ENCODE measurements at regions not wholly inside any gene's neighbourhood (a gene's known extent, or its start where the extent isn't known, plus 50 kb on each side); places are given as distances from the start of the nearest gene placed in this dataset.

- TF ChIP-seq EZH2 (IDR thresholded peaks at IDR 0.05) (no peak), REST (IDR thresholded peaks at IDR 0.05; ENCODE audit: low read depth) (no peak), CTCF (IDR thresholded peaks at IDR 0.05 in 2 of 3, conservative IDR thresholded peaks at IDR 0.05 in 1 of 3; ENCODE audit: borderline replicate concordance in 1 of 3, insufficient read depth in 1 of 3, low read depth in 2 of 3, low read length in 2 of 3) (no peak), POLR2AphosphoS5 (IDR thresholded peaks at IDR 0.05; ENCODE audit: low read depth, low read length) (no peak), POLR2A (IDR thresholded peaks at IDR 0.05; ENCODE audit: borderline replicate concordance, extremely low read depth, insufficient read depth, insufficient read length) (no peak), EZH2phosphoT487 (IDR thresholded peaks at IDR 0.05; ENCODE audit: borderline replicate concordance) (no peak), YY1 (IDR thresholded peaks at IDR 0.05; ENCODE audit: extremely low read depth, insufficient replicate concordance, low read depth, low read length) (no peak), MAX (IDR thresholded peaks at IDR 0.05) (no peak), ZFX (IDR thresholded peaks at IDR 0.05) (no peak), SRF (IDR thresholded peaks at IDR 0.05; ENCODE audit: low read depth) (no peak), TCF7L2 (IDR thresholded peaks at IDR 0.05; ENCODE audit: borderline replicate concordance, extremely low read depth, insufficient read depth, insufficient read length) (no peak), ZBTB33 (IDR thresholded peaks at IDR 0.05; ENCODE audit: extremely low read depth, insufficient replicate concordance, low read length) (no peak), RAD21 (IDR thresholded peaks at IDR 0.05; ENCODE audit: low read depth) (no peak)
These were observed 403.6 kb downstream of the PDGFC start for GRCh38 chr4:156568041-156568440.

Data from HCT116 (cell line).